NCI-H524 (cell line): ENCODE measurements at regions not wholly inside any gene's neighbourhood (a gene's known extent, or its start where the extent isn't known, plus 50 kb on each side); places are given as distances from the start of the nearest gene placed in this dataset.
A peak's percentile ranks its signal among the peaks of the same experiment; 100 is the strongest.
"Not testable (repeated sequence)": the region's sequence is repeated elsewhere in the genome, so short reads cannot be mapped to it uniquely, and the experiment has no call there.

Source experiments
- DNase-seq, 2 experiments: peaks; one replicate each; lab custom pipeline; 2025; lab: John Stamatoyannopoulos, UW

GRCh38 chr12:9449181-9449580 lies 158.5 kb downstream of the KLRB1 start:
- DNase-seq: no peak

GRCh38 chr12:9448648-9449047 lies 159.1 kb downstream of the KLRB1 start:
- not testable (repeated sequence) for DNase-seq

- DNase-seq: peak; percentile 77 to 90
Observed at GRCh38 chr12:9447791-9448614, 159.7 kb downstream of the KLRB1 start.

- DNase-seq: not testable (repeated sequence)
Observed at GRCh38 chr12:9446883-9447761, 160.6 kb downstream of the KLRB1 start.

- DNase-seq: not testable (repeated sequence)
Observed at GRCh38 chr12:9440428-9440827, 167.3 kb downstream of the KLRB1 start.

- DNase-seq: not testable (repeated sequence)
Observed at GRCh38 chr12:9435682-9436081, 172.0 kb downstream of the KLRB1 start.

GRCh38 chr12:9430385-9430784 lies 177.3 kb downstream of the KLRB1 start:
- DNase-seq: not testable (repeated sequence)

- not testable (repeated sequence) for DNase-seq
Observed at GRCh38 chr12:9428856-9429255, 178.9 kb downstream of the KLRB1 start.

- not testable (repeated sequence) for DNase-seq
Observed at GRCh38 chr12:9425429-9425828, 182.3 kb downstream of the KLRB1 start.

GRCh38 chr12:9424175-9424740 lies 183.5 kb downstream of the KLRB1 start:
- not testable (repeated sequence) for DNase-seq

- not testable (repeated sequence) for DNase-seq
Observed at GRCh38 chr12:9422689-9423088, 185.0 kb downstream of the KLRB1 start.

- not testable (repeated sequence) for DNase-seq
Observed at GRCh38 chr12:9421520-9422086, 186.1 kb downstream of the KLRB1 start.

GRCh38 chr12:9420817-9421519 lies 186.7 kb downstream of the KLRB1 start:
- DNase-seq: not testable (repeated sequence)

- not testable (repeated sequence) for DNase-seq
Observed at GRCh38 chr12:9418669-9419041, 189.1 kb downstream of the KLRB1 start.

- DNase-seq: peak in 1 of 2 experiments; percentile 12
Observed at GRCh38 chr12:9417947-9418668, 189.6 kb downstream of the KLRB1 start.

GRCh38 chr12:9417341-9417740 lies 190.4 kb downstream of the KLRB1 start:
- not testable (repeated sequence) for DNase-seq

- DNase-seq: not testable (repeated sequence)
Observed at GRCh38 chr12:9416346-9416745, 191.4 kb downstream of the KLRB1 start.

GRCh38 chr12:9415898-9416297 lies 191.8 kb downstream of the KLRB1 start:
- DNase-seq: peak; percentile 60 to 66

GRCh38 chr12:9413862-9414261 lies 193.9 kb downstream of the KLRB1 start:
- DNase-seq: not testable (repeated sequence)

GRCh38 chr12:9412459-9412858 lies 195.3 kb downstream of the KLRB1 start:
- not testable (repeated sequence) for DNase-seq
